GM18520 (cell line): ENCODE measurements at regions not wholly inside any gene's neighbourhood (a gene's known extent, or its start where the extent isn't known, plus 50 kb on each side); places are given as distances from the start of the nearest gene placed in this dataset.
"Not testable (repeated sequence)": the region's sequence is repeated elsewhere in the genome, so short reads cannot be mapped to it uniquely, and the experiment has no call there.

ENCODE experiments used
- ATAC-seq: cut with Tn5 transposase; IDR thresholded peaks from one replicate; pipeline ENCODE4 v1.9.1; 2021; ENCODE audit not compliant: unreplicated experiment

DNA sequence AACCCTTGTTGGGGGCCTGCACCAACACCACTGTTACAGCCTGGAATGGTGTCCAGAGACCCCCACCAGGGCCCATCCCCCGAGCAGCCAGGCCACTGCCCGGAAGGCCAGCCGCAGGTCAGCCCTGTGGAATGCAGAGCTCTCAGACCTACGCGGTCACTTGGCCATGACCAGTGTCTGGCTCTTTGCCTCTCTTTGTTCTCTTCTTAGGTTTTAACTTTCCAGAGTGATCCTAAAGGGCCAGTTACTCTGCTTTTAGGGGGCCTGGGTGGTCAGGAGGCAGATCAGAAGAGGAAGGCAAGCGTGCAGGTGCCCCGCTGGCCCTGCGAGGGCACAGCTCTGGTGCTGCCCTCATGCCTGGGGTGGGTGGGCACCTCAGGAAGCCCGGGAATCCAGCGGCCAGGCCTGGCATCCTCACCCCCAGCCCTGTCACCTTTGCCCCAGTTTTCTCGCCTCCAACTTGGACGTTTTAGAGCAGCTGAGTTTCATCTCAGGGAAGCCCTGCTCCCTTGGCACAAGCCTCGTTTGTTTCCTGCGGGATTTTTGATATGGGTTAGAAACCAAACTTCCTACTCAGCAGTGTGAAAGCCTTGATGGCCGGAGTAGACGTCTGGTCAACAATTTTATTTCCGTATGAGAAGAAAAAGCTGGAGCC lies 62.5 kb upstream of the CHST15 start:
- no peak for ATAC-seq

DNA sequence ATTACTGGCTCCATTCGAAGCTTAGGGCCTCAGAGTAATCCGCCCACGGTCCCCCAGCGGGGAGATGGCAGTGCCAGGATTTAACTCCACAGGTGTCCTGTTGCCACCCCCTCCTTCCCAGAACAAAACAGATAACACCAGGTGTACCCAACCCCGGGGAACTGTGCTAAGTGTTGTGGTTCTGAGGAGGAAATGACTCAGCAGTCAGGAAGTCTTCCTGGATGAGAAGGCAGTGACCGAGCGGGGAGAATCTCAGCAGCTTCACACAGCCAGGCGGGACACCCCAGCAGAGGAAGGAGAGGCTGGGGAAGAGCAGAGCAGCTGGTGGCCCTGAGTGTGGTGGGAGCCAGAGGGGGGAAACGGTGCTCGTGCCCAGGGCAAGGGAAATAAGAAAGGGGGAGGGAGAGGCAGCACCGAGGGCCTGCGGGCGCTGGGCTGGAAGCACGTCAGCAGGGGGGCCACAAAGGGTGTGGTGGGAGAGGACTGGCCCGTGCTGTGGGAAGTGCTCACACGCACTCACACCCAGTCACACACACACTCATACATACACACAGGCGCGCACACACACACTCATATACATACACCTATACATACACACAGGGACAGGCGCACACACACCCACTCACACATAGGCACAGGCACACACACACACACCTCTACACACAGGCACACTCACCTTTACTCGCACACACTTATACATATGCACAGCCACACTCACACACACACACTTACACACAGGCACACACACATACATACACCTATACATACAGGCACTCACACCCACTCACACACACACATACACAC lies 59.8 kb upstream of the CHST15 start:
- ATAC-seq = no peak

DNA sequence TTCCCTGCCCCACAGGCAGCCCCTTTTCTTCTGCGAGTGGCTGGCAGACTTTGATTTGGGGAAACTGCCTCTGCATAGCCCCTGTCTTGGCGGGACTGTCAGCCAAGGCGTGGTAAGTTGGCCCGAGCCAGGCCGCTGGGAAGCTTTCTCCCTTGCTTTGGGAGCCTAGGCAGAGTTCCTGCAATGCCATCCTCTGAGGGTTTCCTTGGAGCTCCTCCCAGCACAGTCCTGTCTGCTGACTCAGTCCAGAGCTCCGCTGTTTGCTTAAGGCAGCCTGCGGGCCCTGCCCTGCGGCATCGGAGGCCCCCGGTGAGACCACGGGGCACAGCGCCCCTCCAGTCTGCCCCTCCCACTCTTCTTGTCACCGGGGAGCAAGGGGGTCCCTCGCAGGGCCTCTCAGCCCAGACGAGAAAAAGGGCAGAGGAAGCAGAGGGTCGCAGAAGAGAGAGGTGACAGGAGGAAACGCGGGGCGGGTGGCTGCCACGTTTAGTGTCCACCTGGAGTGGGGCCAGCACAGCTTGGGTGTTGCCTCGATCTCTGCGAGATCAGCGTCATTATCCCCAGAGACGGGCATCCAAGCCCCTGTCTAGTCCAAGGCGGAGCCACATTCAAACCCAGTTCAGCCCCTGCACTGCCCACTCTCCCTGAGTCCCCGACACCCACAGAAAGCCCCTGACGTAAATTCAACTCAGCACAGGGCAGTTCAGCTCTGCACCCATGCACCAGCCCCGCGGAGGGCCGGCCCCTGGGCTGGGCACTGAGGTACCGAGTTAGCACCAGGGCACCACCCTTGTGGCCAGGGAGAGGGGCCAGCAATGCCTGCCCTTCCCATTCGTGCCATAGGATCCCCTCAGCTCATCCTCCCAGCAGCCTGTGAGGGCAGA lies 59.0 kb upstream of the CHST15 start:
- ATAC-seq = no peak

DNA sequence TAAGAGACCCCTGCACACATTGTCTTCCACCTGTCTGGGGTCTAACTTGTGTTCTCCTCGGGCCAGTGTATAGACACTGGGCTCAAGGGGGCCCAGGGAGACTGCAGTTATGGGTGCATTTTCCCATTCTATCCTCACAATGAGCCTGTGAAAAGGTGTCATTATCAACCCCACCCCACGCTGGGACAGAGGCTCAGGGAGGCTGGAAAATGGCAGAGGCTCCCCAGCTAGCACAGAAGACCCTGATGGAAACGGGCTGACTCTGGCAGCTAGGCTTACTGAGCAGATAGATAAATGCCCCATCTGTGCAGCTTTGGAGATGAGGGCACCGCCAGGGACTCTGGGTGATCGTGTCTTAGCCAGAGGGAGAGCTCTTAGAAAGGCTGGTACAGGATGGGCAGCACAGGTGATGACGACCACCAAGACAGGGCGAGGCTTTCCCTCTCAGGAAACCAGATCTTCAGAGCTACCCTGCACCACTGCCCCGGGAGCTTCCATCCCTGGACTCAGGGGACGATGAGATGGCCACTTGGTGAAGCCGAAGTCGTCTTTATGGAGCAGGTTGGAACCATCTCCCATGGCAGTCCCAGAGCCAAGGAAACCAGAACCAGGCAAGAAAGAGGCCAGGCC lies 58.2 kb upstream of the CHST15 start:
- ATAC-seq = no peak

DNA sequence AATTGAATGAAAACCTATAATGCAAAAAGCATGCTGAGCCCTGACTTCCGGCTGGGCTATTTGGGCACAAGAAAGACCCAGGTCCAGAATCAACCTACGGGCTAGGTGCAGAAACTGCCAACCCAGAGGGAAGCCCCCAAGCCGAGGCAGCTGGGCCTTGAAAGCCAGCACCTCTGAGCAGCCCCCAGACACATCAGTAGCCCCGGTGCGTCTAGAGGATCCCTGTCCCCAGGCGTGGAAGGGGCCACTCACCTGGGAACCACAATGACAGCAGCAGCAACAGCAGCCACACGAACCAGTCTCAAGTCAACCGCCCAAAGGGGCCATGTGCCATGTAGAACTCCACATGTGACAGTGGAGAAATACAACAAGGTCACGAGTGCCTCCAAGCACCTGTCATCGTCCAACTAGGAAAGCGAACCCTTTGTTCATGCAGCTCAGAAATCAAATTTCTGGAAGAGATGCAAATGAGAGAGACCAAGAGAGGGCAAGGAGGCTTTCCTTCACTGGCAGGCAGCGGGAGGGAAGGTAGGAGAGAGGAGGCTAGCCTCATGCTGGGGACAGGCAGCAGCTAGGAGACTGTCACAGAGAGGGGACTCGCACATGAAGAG lies 57.5 kb upstream of the CHST15 start:
- no peak for ATAC-seq

DNA sequence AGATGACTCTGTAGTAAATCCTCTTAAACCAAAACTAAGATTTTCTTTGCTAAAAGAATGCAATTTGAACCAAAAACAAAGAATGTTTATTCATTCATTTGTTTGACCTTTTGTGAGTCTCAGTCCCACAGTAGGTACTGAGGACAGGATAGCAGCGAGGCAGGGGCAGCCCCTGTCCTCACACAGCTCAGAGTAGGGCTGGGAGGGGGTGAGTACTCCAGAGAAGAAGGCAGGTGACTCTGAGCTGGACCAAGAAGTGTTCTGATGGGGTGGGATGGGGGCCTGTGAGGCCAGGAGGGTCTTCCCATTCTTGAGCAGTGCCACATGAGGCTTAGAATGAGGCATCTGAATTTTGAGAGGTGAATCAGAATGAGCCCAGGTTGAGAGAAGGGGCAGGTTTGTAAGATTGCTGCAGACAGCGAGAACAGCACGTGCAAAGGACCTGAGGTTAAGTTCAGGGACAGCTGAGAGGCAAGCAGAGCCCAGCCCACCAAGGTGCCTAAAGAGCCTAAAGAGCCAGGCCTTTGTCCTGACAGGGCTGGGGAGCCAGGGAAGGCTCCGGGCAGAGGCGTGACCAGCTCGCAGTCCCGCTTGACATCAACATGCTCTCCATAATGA lies 56.9 kb upstream of the CHST15 start:
- no peak for ATAC-seq

DNA sequence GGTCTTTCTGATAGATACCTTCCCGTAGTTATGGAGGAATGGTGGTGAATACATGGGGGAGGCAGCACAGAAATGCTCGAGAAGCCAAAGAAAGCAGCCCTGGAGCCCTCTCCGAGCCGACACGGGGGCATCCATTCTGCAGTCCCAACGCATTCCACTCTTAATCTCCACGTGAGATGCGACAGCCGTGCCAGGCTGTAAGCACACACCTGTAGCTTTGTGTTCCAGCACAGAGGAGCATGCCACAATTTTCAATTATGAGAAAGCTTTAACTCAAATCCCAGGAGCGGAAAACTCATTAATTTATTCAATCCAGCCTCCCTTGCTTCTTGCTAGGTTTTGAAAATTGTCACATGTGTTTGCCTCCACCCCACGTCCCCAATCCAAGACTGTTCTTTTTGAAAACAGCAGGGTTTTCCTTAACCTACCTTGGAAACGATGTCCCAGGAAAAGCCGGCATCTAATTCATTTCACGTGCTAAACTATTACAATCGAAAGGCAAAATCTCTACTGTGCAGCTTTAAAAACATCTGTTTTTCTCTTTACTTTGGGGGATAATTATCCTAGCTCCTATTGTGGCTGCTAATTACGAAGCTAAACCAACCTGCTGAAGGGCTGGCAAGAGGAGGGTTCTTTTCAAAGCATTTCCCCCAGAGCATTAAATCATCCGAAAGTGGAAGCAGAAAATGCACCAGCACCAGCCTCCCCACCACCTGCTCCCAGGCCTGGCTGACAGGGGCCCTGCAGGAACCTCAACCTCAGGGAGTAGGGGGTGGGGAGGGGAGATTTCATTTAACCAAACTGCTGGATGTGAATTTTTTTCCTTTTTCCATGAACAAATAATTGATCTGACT lies 56.0 kb upstream of the CHST15 start:
- no peak for ATAC-seq

DNA sequence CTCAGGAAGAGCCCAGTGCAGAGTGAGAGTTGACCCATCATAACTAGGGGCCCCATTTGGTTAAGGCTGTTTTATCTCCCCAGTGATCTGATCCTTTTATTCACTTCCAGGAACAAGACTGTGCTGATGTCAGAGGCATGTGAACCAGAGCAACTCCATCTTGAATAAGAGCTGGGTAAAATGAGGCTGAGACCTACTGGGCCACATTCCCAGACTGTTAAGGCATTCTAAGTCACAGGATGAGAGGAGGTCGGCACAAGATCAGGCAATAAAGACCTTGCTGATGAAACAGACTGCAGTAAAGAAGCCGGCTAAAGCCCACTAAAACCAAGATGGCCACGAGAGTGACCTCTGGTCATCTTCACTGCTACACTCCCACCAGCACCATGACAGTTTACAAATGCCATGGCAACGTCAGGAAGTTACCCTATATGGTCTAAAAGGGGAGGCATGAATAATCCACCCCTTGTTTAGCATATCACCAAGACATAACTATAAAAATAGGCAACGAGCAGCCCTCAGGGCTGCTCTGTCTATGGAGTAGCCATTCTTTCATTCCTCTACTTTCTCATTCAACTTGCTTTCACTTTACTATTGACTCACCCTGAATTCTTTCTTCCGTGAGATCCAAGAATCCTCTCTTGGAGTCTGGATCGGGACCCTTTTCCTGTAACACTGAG lies 55.3 kb upstream of the CHST15 start:
- not testable (repeated sequence) for ATAC-seq

DNA sequence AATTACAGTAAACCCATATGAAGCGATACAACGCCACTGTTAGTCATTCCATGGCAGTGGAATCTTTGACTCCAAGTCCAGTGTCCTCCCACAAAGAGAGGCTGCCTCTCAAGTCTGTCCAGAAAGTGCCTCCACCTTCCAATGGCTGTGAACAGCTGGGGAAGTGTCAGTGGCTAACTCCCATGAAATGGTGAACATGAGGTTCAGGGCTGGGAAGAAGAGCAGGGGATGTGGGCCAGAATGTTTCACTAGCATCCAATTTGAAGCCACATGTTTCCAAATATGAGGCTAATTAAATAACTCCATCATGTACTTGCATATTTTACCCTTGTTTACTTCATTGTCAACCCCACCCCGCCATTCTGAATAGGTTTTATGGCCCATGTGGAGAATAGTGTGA lies 53.1 kb upstream of the CHST15 start:
- no peak for ATAC-seq

DNA sequence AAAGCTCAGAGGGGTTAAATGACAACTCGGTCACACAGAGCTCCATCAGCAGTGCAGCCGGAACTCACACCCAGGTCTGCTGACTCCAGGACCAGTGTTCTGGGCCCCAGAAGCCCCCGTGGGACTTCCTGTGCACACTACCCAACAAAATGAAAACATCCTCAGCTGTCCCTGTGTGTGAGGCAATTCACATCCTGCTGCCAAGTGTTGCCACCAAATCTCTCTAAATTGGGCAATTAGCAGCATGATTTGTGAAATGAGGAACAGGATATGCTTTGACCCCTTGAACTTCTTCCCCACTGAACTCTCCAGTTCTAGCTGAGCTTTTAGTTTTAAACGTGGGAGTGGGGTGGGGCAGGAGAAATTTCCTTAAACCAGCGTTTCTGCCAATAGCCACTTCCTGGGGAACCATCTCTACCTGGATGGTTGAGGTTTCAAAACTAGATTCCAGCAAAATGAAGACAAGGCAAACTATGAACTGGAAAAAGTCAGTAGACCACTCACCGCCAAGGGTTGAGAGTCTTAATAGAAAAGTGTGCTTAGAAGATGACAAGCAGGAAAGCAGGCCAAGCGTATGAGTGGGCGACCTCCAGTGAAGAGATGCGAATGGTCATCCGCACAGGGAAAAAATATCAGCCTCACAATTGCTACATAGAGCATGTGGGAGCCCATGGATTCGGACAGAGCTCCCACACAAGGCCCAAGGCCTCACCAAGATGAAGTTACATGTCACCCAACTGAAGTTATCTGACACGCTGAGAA lies 51.9 kb upstream of the CHST15 start:
- ATAC-seq = no peak

DNA sequence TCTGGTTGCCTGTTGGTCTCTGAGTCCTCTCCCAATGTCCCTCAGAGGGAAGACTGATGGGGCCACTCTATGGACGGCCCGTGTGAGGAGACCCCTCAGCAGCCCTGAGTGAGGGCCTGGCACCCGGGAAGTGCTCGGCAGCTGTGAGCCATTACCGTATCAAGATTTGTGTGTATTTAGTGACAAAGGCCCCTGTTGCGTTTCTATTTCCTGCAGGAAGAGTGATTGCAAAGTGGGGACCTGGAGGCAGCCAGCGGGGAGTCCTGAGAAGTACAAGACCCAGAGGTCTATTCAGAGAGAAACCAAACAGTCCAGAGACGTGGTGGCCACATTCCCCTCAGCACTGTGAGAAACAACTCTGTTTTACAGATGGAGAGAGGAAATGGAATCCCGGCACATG lies 51.1 kb upstream of the CHST15 start:
- no peak for ATAC-seq

DNA sequence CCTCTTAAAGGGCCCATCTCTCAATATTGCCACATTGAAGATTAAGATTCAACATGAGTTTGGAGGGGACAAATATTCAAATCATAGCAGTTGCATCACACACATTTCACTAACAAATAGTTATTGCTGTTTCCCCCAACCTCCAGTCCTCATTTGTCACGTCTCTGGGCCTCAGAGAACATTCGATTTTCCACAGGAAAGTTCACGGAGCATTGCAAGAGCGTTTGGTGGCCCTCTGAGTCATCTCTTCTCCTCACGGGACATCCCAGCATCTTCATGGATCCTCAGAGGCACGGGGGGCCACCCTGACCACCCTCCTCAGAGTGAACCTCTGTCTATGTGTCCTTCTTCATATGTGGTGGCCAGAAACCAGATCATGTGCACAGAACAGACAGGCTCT lies 50.3 kb upstream of the CHST15 start:
- no peak for ATAC-seq
